ENCODE measurements at regions not wholly inside any gene's neighbourhood (a gene's known extent, or its start where the extent isn't known, plus 50 kb on each side); places are given as distances from the start of the nearest gene placed in this dataset.
"Not testable (repeated sequence)": the region's sequence is repeated elsewhere in the genome, so short reads cannot be mapped to it uniquely, and the experiment has no call there.

- TF ChIP-seq, protein P1, sequence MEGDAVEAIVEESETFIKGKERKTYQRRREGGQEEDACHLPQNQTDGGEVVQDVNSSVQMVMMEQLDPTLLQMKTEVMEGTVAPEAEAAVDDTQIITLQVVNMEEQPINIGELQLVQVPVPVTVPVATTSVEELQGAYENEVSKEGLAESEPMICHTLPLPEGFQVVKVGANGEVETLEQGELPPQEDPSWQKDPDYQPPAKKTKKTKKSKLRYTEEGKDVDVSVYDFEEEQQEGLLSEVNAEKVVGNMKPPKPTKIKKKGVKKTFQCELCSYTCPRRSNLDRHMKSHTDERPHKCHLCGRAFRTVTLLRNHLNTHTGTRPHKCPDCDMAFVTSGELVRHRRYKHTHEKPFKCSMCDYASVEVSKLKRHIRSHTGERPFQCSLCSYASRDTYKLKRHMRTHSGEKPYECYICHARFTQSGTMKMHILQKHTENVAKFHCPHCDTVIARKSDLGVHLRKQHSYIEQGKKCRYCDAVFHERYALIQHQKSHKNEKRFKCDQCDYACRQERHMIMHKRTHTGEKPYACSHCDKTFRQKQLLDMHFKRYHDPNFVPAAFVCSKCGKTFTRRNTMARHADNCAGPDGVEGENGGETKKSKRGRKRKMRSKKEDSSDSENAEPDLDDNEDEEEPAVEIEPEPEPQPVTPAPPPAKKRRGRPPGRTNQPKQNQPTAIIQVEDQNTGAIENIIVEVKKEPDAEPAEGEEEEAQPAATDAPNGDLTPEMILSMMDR (conservative IDR thresholded peaks at IDR 0.05; ENCODE audit: low read depth, low read length) = no peak
- DNase-seq (ENCODE audit: low read depth) = no peak
- H3K4me3 ChIP-seq (ENCODE audit: low read depth, low read length) = no peak overlapping the region
Measured at GRCh38 chr16:8047736-8048135, 542.6 kb downstream of the TMEM114 start.

DNA sequence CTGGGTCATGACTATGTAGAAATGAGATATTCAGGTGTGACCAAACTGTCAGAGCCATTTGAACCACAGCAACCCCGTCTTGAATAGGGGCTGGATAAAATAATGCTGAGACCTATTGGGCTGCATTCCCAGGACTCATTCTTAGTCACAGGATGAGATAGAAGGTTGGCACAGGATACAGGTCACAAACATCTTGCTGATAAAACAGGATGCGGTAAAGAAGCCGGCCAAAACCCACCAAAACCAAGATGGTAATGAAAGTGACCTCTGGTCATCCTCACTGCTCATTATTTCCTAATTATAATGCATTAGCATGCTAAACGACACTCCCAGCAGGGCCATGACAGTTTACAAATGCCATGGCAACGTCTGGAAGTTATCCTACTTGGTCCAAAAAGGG lies 545.5 kb downstream of the TMEM114 start:
- no peak for DNase-seq (ENCODE audit: low read depth)

DNA sequence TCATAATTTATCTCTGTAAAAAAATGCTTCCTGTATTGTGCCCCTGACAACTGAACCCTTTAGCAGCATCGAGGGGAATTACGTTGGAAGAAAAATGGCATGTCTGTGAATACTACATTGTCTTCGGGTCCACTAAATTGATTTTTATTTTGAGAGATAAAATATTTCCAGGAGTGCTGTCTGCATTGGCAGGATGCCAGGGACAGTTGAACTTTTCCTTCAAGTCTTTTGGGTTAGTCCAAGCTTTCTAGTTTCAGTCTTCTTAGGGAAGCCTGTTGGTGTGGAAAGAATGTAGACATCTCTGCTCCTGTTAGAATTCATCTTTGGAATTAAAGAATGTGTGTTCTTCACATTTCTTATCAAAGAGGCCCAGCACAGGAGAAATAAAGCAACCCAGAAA lies 557.9 kb downstream of the TMEM114 start:
- TF ChIP-seq, protein P1 (conservative IDR thresholded peaks at IDR 0.05; ENCODE audit: low read depth, low read length) = no peak
- H3K4me3 ChIP-seq (ENCODE audit: low read depth, low read length) = no peak overlapping the region
- DNase-seq (ENCODE audit: low read depth) = no peak

More for the DNA sequence above, 545.5 kb downstream of the TMEM114 start:
- H3K4me3 ChIP-seq (ENCODE audit: low read depth, low read length) = no peak overlapping the region
- TF ChIP-seq, protein P1 (conservative IDR thresholded peaks at IDR 0.05; ENCODE audit: low read depth, low read length) = no peak

- not testable (repeated sequence) for H3K4me3 ChIP-seq (ENCODE audit: low read depth, low read length); DNase-seq (ENCODE audit: low read depth)
Measured at GRCh38 chr16:8030004-8030403, 560.3 kb downstream of the TMEM114 start.

- DNase-seq (ENCODE audit: low read depth) = no peak
- TF ChIP-seq, protein P1 (conservative IDR thresholded peaks at IDR 0.05; ENCODE audit: low read depth, low read length) = no peak
- H3K4me3 ChIP-seq (ENCODE audit: low read depth, low read length) = no peak overlapping the region
Measured at GRCh38 chr16:8026450-8026849, 563.9 kb downstream of the TMEM114 start.

DNA sequence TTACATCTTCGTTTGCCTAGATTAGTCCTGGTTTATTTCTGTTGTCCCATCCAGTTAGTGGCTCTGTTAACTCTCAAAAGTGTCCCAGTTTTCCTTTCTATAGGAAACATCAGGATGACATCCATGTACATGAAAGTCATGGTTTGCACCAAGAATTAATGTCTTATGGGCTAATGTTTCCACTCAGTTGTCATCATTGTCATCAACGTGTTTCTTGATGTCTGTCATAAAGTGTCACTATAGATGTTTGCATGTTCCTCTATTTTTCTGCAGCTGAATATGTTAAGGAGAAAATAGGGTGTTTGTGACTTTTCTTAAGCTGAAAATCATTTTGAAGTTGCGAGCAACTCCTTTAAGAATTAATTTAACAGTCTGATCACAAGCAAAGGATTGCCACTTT lies 567.0 kb downstream of the TMEM114 start:
- TF ChIP-seq, protein P1 (conservative IDR thresholded peaks at IDR 0.05; ENCODE audit: low read depth, low read length) = no peak
- no peak overlapping the region for H3K4me3 ChIP-seq (ENCODE audit: low read depth, low read length)

DNA sequence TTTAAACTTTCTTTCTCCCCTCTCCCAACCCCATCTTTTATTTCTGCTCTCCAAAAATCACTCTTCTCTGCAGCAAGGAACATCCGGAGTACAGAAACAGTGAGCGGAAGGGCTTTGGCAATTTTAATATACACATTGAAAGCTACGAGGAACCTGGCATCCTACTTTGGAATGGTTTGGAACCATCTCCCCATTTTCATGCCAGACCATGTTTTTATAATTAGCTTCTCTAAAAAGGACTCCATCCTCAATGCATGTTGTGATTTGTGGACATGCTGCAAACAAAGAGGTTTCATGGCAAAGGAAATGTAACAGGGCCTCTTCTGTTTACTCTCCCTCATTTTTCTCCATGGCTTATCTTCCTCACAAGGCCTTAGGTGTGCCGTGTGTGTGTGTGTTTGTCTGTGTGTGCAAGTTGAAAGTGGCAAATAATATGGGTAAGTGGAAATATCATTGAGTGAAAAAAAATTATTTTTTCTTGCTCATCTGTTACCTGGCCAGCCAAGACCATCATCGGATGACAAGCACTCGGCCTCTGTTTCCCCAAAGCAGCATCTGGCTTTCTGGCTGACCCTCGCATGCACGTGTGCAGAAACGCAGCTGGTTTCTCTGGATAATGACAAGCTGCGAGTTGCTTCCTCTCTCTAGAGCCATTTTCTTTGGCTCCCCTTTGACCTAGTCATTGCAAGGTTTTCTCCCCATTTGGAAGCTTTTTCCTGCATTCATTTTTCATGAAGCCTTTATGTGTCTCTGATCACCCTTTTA lies 585.0 kb downstream of the TMEM114 start:
- H3K4me3 ChIP-seq (ENCODE audit: low read depth, low read length) = no peak overlapping the region
- no peak for DNase-seq (ENCODE audit: low read depth)
- TF ChIP-seq, protein P1 (conservative IDR thresholded peaks at IDR 0.05; ENCODE audit: low read depth, low read length) = no peak

More for the DNA sequence above, 567.0 kb downstream of the TMEM114 start:
- no peak for DNase-seq (ENCODE audit: low read depth)

Measured in epithelial cell of proximal tubule (primary cell).